Small intestine (tissue), 7 donors: ENCODE measurements at regions not wholly inside any gene's neighbourhood (a gene's known extent, or its start where the extent isn't known, plus 50 kb on each side); places are given as distances from the start of the nearest gene placed in this dataset.
"Not testable (repeated sequence)": the region's sequence is repeated elsewhere in the genome, so short reads cannot be mapped to it uniquely, and the experiment has no call there.

Experiments
- DNase-seq, 2 donors: peaks; one replicate each; pipeline versions ENCODE4 v3.0.0 to v3.0.0-alpha.2; 2013
- FAIRE-seq: peaks from 2 replicates; lab custom pipeline; 2012; peaks lifted over from hg19 to GRCh38; lab: Jason Lieb, UNC
- H3K27ac ChIP-seq, 3 donors: one replicate each; pipeline ENCODE4 v1.5.1; 2013; ENCODE audit warnings: low read length in 2 of 3, mild to moderate bottlenecking in 2 of 3, control low read depth in 1 of 3, inconsistent platforms in 1 of 3, low read depth in 1 of 3, moderate library complexity in 1 of 3
- H3K27me3 ChIP-seq, 3 donors: one replicate each; pipeline ENCODE4 v1.6.1; 2013; ENCODE audit warnings: low read length in 3 of 3, inconsistent platforms in 1 of 3; ENCODE audit not compliant: control insufficient read depth in 3 of 3, insufficient read depth in 3 of 3
- H3K36me3 ChIP-seq, 3 donors: one replicate each; pipeline ENCODE4 v1.6.1; 2013; ENCODE audit warnings: low read length in 3 of 3, inconsistent platforms in 1 of 3, low read depth in 1 of 3, mild to moderate bottlenecking in 1 of 3, moderate library complexity in 1 of 3; ENCODE audit not compliant: control insufficient read depth in 3 of 3, insufficient read depth in 2 of 3
- H3K4me1 ChIP-seq, 3 donors: one replicate each; pipeline ENCODE4 v1.6.1; 2013; ENCODE audit warnings: low read length in 2 of 3, inconsistent platforms in 1 of 3, low read depth in 1 of 3, mild to moderate bottlenecking in 1 of 3, moderate library complexity in 1 of 3; ENCODE audit not compliant: control insufficient read depth in 3 of 3, insufficient read depth in 2 of 3
- H3K4me3 ChIP-seq, 3 donors: one replicate each; pipeline ENCODE4 v1.5.1; 2013; ENCODE audit warnings: low read length in 3 of 3, control low read depth in 1 of 3, inconsistent platforms in 1 of 3, low read depth in 1 of 3, mild to moderate bottlenecking in 1 of 3, moderate library complexity in 1 of 3
- H3K9me3 ChIP-seq, 2 donors: one replicate each; pipeline ENCODE4 v1.6.1; 2013; ENCODE audit warnings: low read depth in 1 of 2, low read length in 1 of 2; ENCODE audit not compliant: control insufficient read depth in 2 of 2, insufficient read depth in 1 of 2
- WGBS, 3 donors: extraction: QIAGEN DNeasy Blood & Tissue Kit; methylation state at CpG; one replicate each; pipeline ENCODE4 v1.1.7; 2013; 5-methylcytosine and 5-hydroxymethylcytosine counted together
- donor health status: healthy with polysubstance abuse.
- donor health status: control.
- donor health status: control.
- donor health status: Bipolar disorder and iron deficiency.
- donor health status: healthy.

GRCh38 chr4:131352371-131352770 is 1796.7 kb upstream of the PCDH10 start:
- 90 to 96% (median 92%) methylated on average over 19 of the region's 19 CpGs for WGBS, 3 donors
- H3K4me1 ChIP-seq, DNase-seq, H3K27ac ChIP-seq, H3K4me3 ChIP-seq, H3K27me3 ChIP-seq, H3K36me3 ChIP-seq, FAIRE-seq, H3K9me3 ChIP-seq: not testable (repeated sequence)

- Histone ChIP-seq H3K4me1 (no peaks in the 10 kb centered on the region), H3K4me3 (no peak overlapping the region), H3K27ac (no peak overlapping the region), H3K36me3 (no peaks in the 10 kb centered on the region), H3K27me3 (no peaks in the 10 kb centered on the region), H3K9me3 (no peaks in the 10 kb centered on the region)
- no peak for DNase-seq
- FAIRE-seq = no peak
- WGBS, 3 donors = 36 to 67% (median 38%) methylated on average over 3 of the region's 3 CpGs
Measured at GRCh38 chr4:131366714-131367113, 1782.4 kb upstream of the PCDH10 start.

- WGBS, 3 donors = 67 to 77% (median 74%) methylated on average over 2 of the region's 2 CpGs
- H3K9me3 ChIP-seq = no peaks in the 10 kb centered on the region
- no peaks in the 10 kb centered on the region for H3K27me3 ChIP-seq
- H3K36me3 ChIP-seq = no peaks in the 10 kb centered on the region
- H3K4me3 ChIP-seq = no peak overlapping the region
- no peak overlapping the region for H3K27ac ChIP-seq
- DNase-seq = no peak
- H3K4me1 ChIP-seq = no peaks in the 10 kb centered on the region
- FAIRE-seq = no peak
Measured at GRCh38 chr4:131367441-131367840, 1781.7 kb upstream of the PCDH10 start.

- Histone ChIP-seq H3K27ac (no peak overlapping the region), H3K4me3 (no peak overlapping the region), H3K27me3 (no peaks in the 10 kb centered on the region), H3K36me3 (no peaks in the 10 kb centered on the region), H3K9me3 (no peaks in the 10 kb centered on the region), H3K4me1 (no peaks in the 10 kb centered on the region)
- FAIRE-seq = no peak
- DNase-seq = peak in 1 of 2 donors; percentile 2
Measured at GRCh38 chr4:131370846-131371245, 1778.2 kb upstream of the PCDH10 start.

- H3K27me3 ChIP-seq = no peaks in the 10 kb centered on the region
- H3K36me3 ChIP-seq = no peaks in the 10 kb centered on the region
- H3K27ac ChIP-seq = no peak overlapping the region
- DNase-seq (no peak), FAIRE-seq (peak; percentile 78)
- H3K4me3 ChIP-seq = no peak overlapping the region
- H3K4me1 ChIP-seq = no peaks in the 10 kb centered on the region
- peaks cover 0 to 7% of the 10 kb centered on the region in 2 donors for H3K9me3 ChIP-seq
- WGBS, 3 donors = 77 to 85% (median 84%) methylated on average over 2 of the region's 2 CpGs
Measured at GRCh38 chr4:131381055-131381454, 1768.0 kb upstream of the PCDH10 start.

GRCh38 chr4:131382839-131383238 is 1766.3 kb upstream of the PCDH10 start:
- H3K9me3 ChIP-seq = peaks cover 0 to 7% of the 10 kb centered on the region in 2 donors
- H3K27ac ChIP-seq = no peak overlapping the region
- no peaks in the 10 kb centered on the region for H3K4me1 ChIP-seq
- no peak overlapping the region for H3K4me3 ChIP-seq
- no peaks in the 10 kb centered on the region for H3K27me3 ChIP-seq
- H3K36me3 ChIP-seq = no peaks in the 10 kb centered on the region
- 74 to 79% (median 75%) methylated on average over 4 of the region's 4 CpGs for WGBS, 3 donors
- FAIRE-seq (no peak), DNase-seq (no peak)

- Histone ChIP-seq H3K27me3 (no peaks in the 10 kb centered on the region), H3K9me3 (no peaks in the 10 kb centered on the region), H3K4me3 (no peak overlapping the region), H3K4me1 (no peaks in the 10 kb centered on the region), H3K27ac (no peak overlapping the region), H3K36me3 (no peaks in the 10 kb centered on the region)
- DNase-seq = no peak
- WGBS, 3 donors = 13 to 20% (median 18%) methylated on average over 2 of the region's 2 CpGs
- FAIRE-seq = no peak
Measured at GRCh38 chr4:131388277-131388676, 1760.8 kb upstream of the PCDH10 start.

GRCh38 chr4:131408102-131408501 is 1741.0 kb upstream of the PCDH10 start:
- Histone ChIP-seq H3K9me3 (peaks cover 1 to 9% of the 10 kb centered on the region in 2 donors), H3K36me3 (no peaks in the 10 kb centered on the region), H3K4me3 (no peak overlapping the region), H3K4me1 (no peaks in the 10 kb centered on the region), H3K27ac (no peak overlapping the region), H3K27me3 (no peaks in the 10 kb centered on the region)
- no peak for DNase-seq
- FAIRE-seq = no peak
- WGBS, 3 donors = 72 to 81% (median 73%) methylated on average over 8 of the region's 8 CpGs

- peaks cover 1 to 18% of the 10 kb centered on the region in 2 donors for H3K9me3 ChIP-seq
- H3K4me3 ChIP-seq = no peak overlapping the region
- WGBS, 3 donors = 52 to 68% (median 60%) methylated on average over 1 of the region's 1 CpG
- DNase-seq = no peak
- FAIRE-seq = no peak
- no peak overlapping the region for H3K27ac ChIP-seq
- H3K27me3 ChIP-seq = no peaks in the 10 kb centered on the region
- H3K36me3 ChIP-seq = no peaks in the 10 kb centered on the region
- no peaks in the 10 kb centered on the region for H3K4me1 ChIP-seq
Measured at GRCh38 chr4:131411393-131411792, 1737.7 kb upstream of the PCDH10 start.
